HCT116 (cell line): ENCODE measurements at regions not wholly inside any gene's neighbourhood (a gene's known extent, or its start where the extent isn't known, plus 50 kb on each side); places are given as distances from the start of the nearest gene placed in this dataset.

ENCODE experiments used
- ATAC-seq: fragments of 200-7000 bp; cut with Tn5 transposase; 2 replicates; pipeline ENCODE4 v1.9.1; 2020; ENCODE audit warnings: mild to moderate bottlenecking, moderate library complexity
- BruUV-seq: library from RNA; stranded (reverse); fragments of 400-500 nt; replicated peaks from 2 replicates; lab custom pipeline; 2021; lab: Mats Ljungman, UMichigan
- CTCF ChIA-PET: fragments of 300-600 bp; sonication (Branson Sonifier 250); formaldehyde crosslinking; loops from one replicate; lab custom pipeline; 2021; ENCODE audit warnings: antibody characterized with exemption; lab: Charles Lee
- POLR2A ChIA-PET: fragments of 300-600, 350-600 bp; sonication (Branson Sonifier 250); formaldehyde crosslinking; loops from one replicate; lab custom pipeline; 2021; ENCODE audit warnings: antibody characterized with exemption; lab: Charles Lee
- RAD21 ChIA-PET, 2 experiments: fragments of 300-600 bp; sonication (Branson Sonifier 250); formaldehyde crosslinking; loops; one replicate each; lab custom pipeline; 2023; ENCODE audit warnings: low total read pairs in 2 of 2; ENCODE audit not compliant: uncharacterized antibody in 2 of 2, unreplicated experiment in 2 of 2, low non-redundant PET in 1 of 2; lab: Charles Lee
- DNase-seq: peaks from one replicate; pipeline ENCODE4 v3.0.0-alpha.2; 2010; ENCODE audit warnings: low read depth, low spot score
- H2AFZ ChIP-seq: fragments of 200-600 bp; shearing (Covaris generic), sonication (generic); 2 replicates; pipeline ENCODE4 v1.6.1; 2017; ENCODE audit warnings: low read depth, mixed run types, mixed read lengths, antibody characterized with exemption, low read length; ENCODE audit not compliant: poor library complexity, severe bottlenecking
- H3K27ac ChIP-seq: 2 replicates; pipeline ENCODE4 v1.5.1; 2012; ENCODE audit warnings: low read depth, low read length
- H3K27me3 ChIP-seq: fragments of 200-600 bp; sonication (generic); 2 replicates; pipeline ENCODE4 v1.6.1; 2016; ENCODE audit warnings: mixed run types, low read length, mixed read lengths; ENCODE audit not compliant: insufficient read depth
- H3K36me3 ChIP-seq, 2 experiments: fragments of 200-500 bp in 1 of 2; fragments of 200-600 bp in 1 of 2; sonication (Bioruptor generic) in 1 of 2; sonication (generic) in 1 of 2; 2 replicates each; pipeline versions ENCODE4 v1.5.1 to v1.6.1; 2014 to 2016; ENCODE audit warnings: low read length in 2 of 2, inconsistent platforms in 1 of 2, mixed read lengths in 1 of 2, mixed run types in 1 of 2; ENCODE audit not compliant: insufficient read depth in 2 of 2, control insufficient read depth in 1 of 2
- H3K4me1 ChIP-seq, 2 experiments: fragments of 200-600 bp in 1 of 2; sonication (generic) in 1 of 2; 2 replicates each; pipeline versions ENCODE4 v1.5.1 to v1.6.1; 2012 to 2017; ENCODE audit warnings: low read length in 2 of 2, inconsistent platforms in 1 of 2, mild to moderate bottlenecking in 1 of 2, mixed read lengths in 1 of 2, mixed run types in 1 of 2, moderate library complexity in 1 of 2; ENCODE audit not compliant: insufficient read depth in 2 of 2, control insufficient read depth in 1 of 2
- H3K4me2 ChIP-seq: fragments of 200-600 bp; sonication (generic); 2 replicates; pipeline ENCODE4 v1.6.1; 2017; ENCODE audit warnings: mixed run types, low read length, mixed read lengths
- H3K4me3 ChIP-seq, 2 experiments: fragments of 200-600 bp in 1 of 2; sonication (generic) in 1 of 2; replicated peaks in 1 of 2; 2 replicates each; pipeline ENCODE4 v1.5.1; 2011 to 2016; ENCODE audit warnings: low read length in 2 of 2, control low read depth in 1 of 2, low read depth in 1 of 2, mild to moderate bottlenecking in 1 of 2, mixed read lengths in 1 of 2, mixed run types in 1 of 2
- H3K79me2 ChIP-seq: fragments of 200-600 bp; sonication (generic); 2 replicates; pipeline ENCODE4 v1.6.1; 2017; ENCODE audit warnings: mild to moderate bottlenecking, mixed run types, low read length, moderate library complexity, mixed read lengths; ENCODE audit not compliant: insufficient read depth
- H3K9ac ChIP-seq: fragments of 200-600 bp; sonication (generic); 2 replicates; pipeline ENCODE4 v1.6.1; 2016; ENCODE audit warnings: low read length, mixed read lengths
- H3K9me2 ChIP-seq: fragments of 200-600 bp; sonication (generic), shearing (Covaris generic); 2 replicates; pipeline ENCODE4 v1.6.1; 2017; ENCODE audit warnings: mixed run types, mild to moderate bottlenecking, moderate library complexity; ENCODE audit not compliant: insufficient read depth
- H3K9me3 ChIP-seq, 2 experiments: fragments of 200-500 bp in 1 of 2; fragments of 200-600 bp in 1 of 2; sonication (Bioruptor generic) in 1 of 2; sonication (generic) in 1 of 2; 2 replicates each; pipeline ENCODE4 v1.6.1; 2014 to 2017; ENCODE audit warnings: low read length in 2 of 2, mixed read lengths in 2 of 2, inconsistent platforms in 1 of 2, low read depth in 1 of 2, mild to moderate bottlenecking in 1 of 2, mixed run types in 1 of 2, moderate library complexity in 1 of 2; ENCODE audit not compliant: control insufficient read depth in 1 of 2, insufficient read depth in 1 of 2
- H4K20me1 ChIP-seq: fragments of 200-600 bp; sonication (generic), shearing (Covaris generic); 2 replicates; pipeline ENCODE4 v1.6.1; 2017; ENCODE audit warnings: mixed run types, mild to moderate bottlenecking, moderate library complexity; ENCODE audit not compliant: insufficient read depth
- ATF3 ChIP-seq: IDR thresholded peaks from 2 replicates; pipeline ENCODE4 v1.6.1; 2012
- CBX3 ChIP-seq: IDR thresholded peaks from 2 replicates; pipeline ENCODE4 v1.6.1; 2012; ENCODE audit warnings: low read depth
- EGR1 ChIP-seq: IDR thresholded peaks from 2 replicates; pipeline ENCODE4 v1.6.1; 2012; ENCODE audit warnings: low read depth
- ELF1 ChIP-seq: IDR thresholded peaks from 2 replicates; pipeline ENCODE4 v1.6.1; 2012; ENCODE audit warnings: low read depth, borderline replicate concordance
- EZH2 ChIP-seq: fragments of 200-600 bp; sonication (generic); IDR thresholded peaks from 2 replicates; pipeline ENCODE4 v1.6.1; 2017; ENCODE audit warnings: antibody characterized with exemption, mixed run types
- EZH2phosphoT487 ChIP-seq: fragments of 200-600 bp; IDR thresholded peaks from 2 replicates; pipeline ENCODE4 v1.6.1; 2018; ENCODE audit warnings: antibody characterized with exemption, borderline replicate concordance
- FOSL1 ChIP-seq: IDR thresholded peaks from 2 replicates; pipeline ENCODE4 v1.6.1; 2012; ENCODE audit warnings: low read depth
- JUND ChIP-seq: IDR thresholded peaks from 2 replicates; pipeline ENCODE4 v1.6.1; 2012
- POLR2AphosphoS5 ChIP-seq: IDR thresholded peaks from 2 replicates; pipeline ENCODE4 v1.6.1; 2011; ENCODE audit warnings: mild to moderate bottlenecking, low read depth, low read length, moderate library complexity
- RAD21 ChIP-seq: IDR thresholded peaks from 2 replicates; pipeline ENCODE4 v1.6.1; 2012; ENCODE audit warnings: low read depth, mild to moderate bottlenecking
- SRF ChIP-seq: IDR thresholded peaks from 2 replicates; pipeline ENCODE4 v1.6.1; 2012; ENCODE audit warnings: low read depth
- TCF7L2 ChIP-seq: IDR thresholded peaks from 2 replicates; pipeline ENCODE4 v1.7.0; 2011; ENCODE audit warnings: borderline replicate concordance, inconsistent platforms; ENCODE audit not compliant: insufficient read depth, insufficient read length; ENCODE audit errors: extremely low read depth
- YY1 ChIP-seq: IDR thresholded peaks from 2 replicates; pipeline ENCODE4 v1.6.1; 2011; ENCODE audit warnings: low read length, low read depth, moderate library complexity, mild to moderate bottlenecking; ENCODE audit not compliant: insufficient replicate concordance; ENCODE audit errors: extremely low read depth
- ZBTB33 ChIP-seq: IDR thresholded peaks from 2 replicates; pipeline ENCODE4 v1.6.1; 2011; ENCODE audit warnings: mild to moderate bottlenecking, low read length, moderate library complexity; ENCODE audit not compliant: insufficient replicate concordance; ENCODE audit errors: extremely low read depth
- ZFX ChIP-seq: fragments of 450-650 bp; IDR thresholded peaks from 2 replicates; pipeline ENCODE4 v1.6.1; 2017
- ZNF274 ChIP-seq: fragments of 200-500 bp; sonication (Bioruptor generic); IDR thresholded peaks from 2 replicates; pipeline ENCODE4 v1.6.1; 2014; ENCODE audit warnings: mild to moderate bottlenecking, low read depth, low read length, inconsistent platforms
- intact Hi-C: fragments of 100-400 bp; cut with micrococcal nuclease; formaldehyde crosslinking; loops from 2 replicates; pipeline ENCODE4 v1.10.0; 2022
- TF ChIP-seq, protein P1 (sequence below): IDR thresholded peaks from 2 replicates; pipeline ENCODE4 v1.6.1; 2012

DNA sequence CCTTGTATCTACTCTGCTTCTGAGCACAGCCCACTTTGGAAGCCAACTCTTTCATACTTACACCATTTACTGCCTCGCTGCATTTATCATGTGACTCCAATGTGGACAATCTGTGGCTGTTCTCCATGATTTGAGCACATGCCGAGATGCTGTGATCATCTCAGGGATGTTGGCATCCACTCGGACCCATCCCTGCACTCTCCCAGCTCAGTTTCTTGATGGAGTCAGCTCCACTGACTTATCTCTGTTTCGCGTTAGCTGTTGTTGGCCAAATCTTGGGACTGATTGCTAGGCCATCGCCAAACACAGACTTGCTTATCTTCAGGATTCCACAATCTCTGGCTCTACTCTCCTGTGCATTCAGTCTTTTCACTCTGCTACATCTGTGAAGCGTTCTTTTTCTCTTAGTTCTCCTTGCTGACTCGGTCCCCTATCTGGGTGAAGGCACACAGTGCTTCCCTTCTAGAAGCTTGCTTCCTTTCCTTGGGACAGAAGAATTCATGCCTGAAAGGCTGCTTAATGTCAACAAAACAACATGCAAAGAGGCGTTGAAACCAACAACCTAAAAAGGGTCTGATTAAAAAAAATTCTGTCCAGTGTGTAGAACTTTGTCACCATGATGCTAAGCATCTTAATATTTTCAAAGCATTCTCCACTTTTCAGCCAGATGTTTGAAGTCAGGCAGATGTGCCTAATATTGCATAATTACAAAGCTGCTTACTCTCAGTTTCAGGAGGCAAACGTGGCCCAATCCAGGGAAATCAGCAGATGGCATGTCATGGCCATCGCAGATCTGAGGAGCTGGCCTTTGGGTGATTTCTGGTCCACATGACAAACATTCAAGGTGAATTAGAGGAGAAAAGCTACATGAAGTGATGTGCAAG is 120.7 kb downstream of the NGF start:
- H3K4me2 ChIP-seq, result no peak overlapping the region
- POLR2A ChIA-PET, result no interaction called here

DNA sequence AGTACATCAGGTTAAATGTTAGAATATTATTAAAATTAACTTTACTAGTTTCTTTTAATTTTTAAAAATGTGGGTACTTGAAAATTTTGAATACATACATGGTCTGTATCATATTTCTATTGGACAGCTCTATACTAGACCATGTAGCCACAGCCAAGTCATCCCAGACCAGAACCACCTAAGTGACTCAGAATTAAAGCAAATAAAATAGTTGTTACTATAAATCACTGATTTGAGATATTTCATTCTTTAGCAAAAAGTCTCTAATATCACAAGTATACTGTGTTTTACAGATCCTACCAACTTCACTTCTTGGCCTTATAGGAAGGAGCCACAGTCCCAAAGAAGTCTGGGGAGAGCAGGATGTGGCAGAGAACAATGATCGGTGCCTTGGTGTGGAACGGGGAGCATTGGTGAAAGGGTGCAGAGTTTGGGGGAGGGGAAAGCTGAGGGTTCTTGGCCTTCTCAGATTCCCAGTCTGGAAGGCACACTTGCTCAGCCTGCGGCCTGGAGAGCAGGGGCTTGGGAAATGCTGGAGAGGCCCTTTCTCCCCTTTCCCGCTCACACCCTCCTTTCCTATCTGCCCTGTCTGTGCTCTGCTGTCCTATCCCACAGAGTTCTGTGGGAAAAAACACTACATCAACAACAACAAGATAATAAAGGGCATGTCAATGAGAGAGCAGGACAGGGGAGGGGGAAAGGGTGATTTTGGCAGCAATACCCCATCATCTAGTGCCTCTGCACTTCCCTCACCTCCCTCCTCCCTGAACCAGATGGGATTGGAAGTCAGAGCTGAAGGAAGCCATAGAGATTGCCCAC is 122.1 kb downstream of the NGF start:
- H3K9me3 ChIP-seq, result no peaks in the 10 kb centered on the region
- intact Hi-C loops, result no loop called here
- no peaks in the 10 kb centered on the region for H3K9me2 ChIP-seq
- H3K79me2 ChIP-seq, result no peaks in the 10 kb centered on the region
- H3K4me1 ChIP-seq, result no peaks in the 10 kb centered on the region; a peak in 1 of 4 replicates
- no peaks in the 10 kb centered on the region for H4K20me1 ChIP-seq
- no peak for DNase-seq
- no peak overlapping the region for H2AFZ ChIP-seq
- no peak overlapping the region for H3K9ac ChIP-seq
- ATAC-seq, result no peak
- no peaks in the 10 kb centered on the region for H3K36me3 ChIP-seq
- POLR2A ChIA-PET, result no interaction called here
- no peak overlapping the region for H3K27ac ChIP-seq
- BruUV-seq, result no TSS peak
- TF ChIP-seq YY1 (no peak), EGR1 (no peak), ZBTB33 (no peak), ATF3 (no peak), ZFX (no peak), SRF (no peak), ELF1 (no peak), EZH2phosphoT487 (no peak), JUND (no peak), TCF7L2 (no peak), ZNF274 (no peak), EZH2 (no peak), RAD21 (no peak), POLR2AphosphoS5 (no peak), CBX3 (no peak)
- TF ChIP-seq, protein P1, sequence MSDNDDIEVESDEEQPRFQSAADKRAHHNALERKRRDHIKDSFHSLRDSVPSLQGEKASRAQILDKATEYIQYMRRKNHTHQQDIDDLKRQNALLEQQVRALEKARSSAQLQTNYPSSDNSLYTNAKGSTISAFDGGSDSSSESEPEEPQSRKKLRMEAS, result no peak
- TF ChIP-seq, all 23 proteins: peak for 0
- ChIA-PET CTCF (no interaction called here), RAD21 (no interaction called here)
- no peak overlapping the region for H3K4me2 ChIP-seq
- H3K27me3 ChIP-seq, result no peaks in the 10 kb centered on the region
- H3K4me3 ChIP-seq, result no peak overlapping the region

More for the DNA sequence above, 120.7 kb downstream of the NGF start:
- Histone ChIP-seq H3K4me3 (no peak overlapping the region), H3K27me3 (no peaks in the 10 kb centered on the region), H2AFZ (no peak overlapping the region), H3K9me2 (no peaks in the 10 kb centered on the region), H3K9ac (no peak overlapping the region), H3K79me2 (no peaks in the 10 kb centered on the region), H4K20me1 (no peaks in the 10 kb centered on the region), H3K27ac (no peak overlapping the region), H3K4me1 (no peaks in the 10 kb centered on the region; a peak in 1 of 4 replicates), H3K36me3 (no peaks in the 10 kb centered on the region), H3K9me3 (no peaks in the 10 kb centered on the region)
- TF ChIP-seq FOSL1 (no peak), ZNF274 (no peak), ZFX (no peak)
- BruUV-seq, result no TSS peak
- RAD21 ChIA-PET, result no interaction called here
- ATAC-seq (no peak), DNase-seq (no peak)
- CTCF ChIA-PET, result no interaction called here
- intact Hi-C loops, result no loop called here
